ENCODE measurements at regions not wholly inside any gene's neighbourhood (a gene's known extent, or its start where the extent isn't known, plus 50 kb on each side); places are given as distances from the start of the nearest gene placed in this dataset.
"Not testable (repeated sequence)": the region's sequence is repeated elsewhere in the genome, so short reads cannot be mapped to it uniquely, and the experiment has no call there.

GRCh38 chr13:111423168-111423785 lies 102.8 kb downstream of the TEX29 start:
- Mint-ChIP-seq H3K36me3 (no peaks in the 10 kb centered on the region), H3K4me1 (no peaks in the 10 kb centered on the region), H3K27me3 (peaks cover 1% of the 10 kb centered on the region)

GRCh38 chr13:111424134-111424533 lies 103.7 kb downstream of the TEX29 start:
- no peaks in the 10 kb centered on the region for H3K4me1 Mint-ChIP-seq
- no peaks in the 10 kb centered on the region for H3K9me3 Mint-ChIP-seq
- H3K27me3 Mint-ChIP-seq, result peaks cover 1% of the 10 kb centered on the region
- H3K4me3 Mint-ChIP-seq, result no peak overlapping the region
- H3K27ac Mint-ChIP-seq, result no peak overlapping the region
- H3K36me3 Mint-ChIP-seq, result no peaks in the 10 kb centered on the region

More at GRCh38 chr13:111423168-111423785, 102.8 kb downstream of the TEX29 start:
- Mint-ChIP-seq H3K9me3 (no peaks in the 10 kb centered on the region), H3K27ac (no peak overlapping the region), H3K4me3 (no peak overlapping the region)

- Mint-ChIP-seq H3K9me3 (no peaks in the 10 kb centered on the region), H3K27me3 (peaks cover 3% of the 10 kb centered on the region), H3K4me3 (no peak overlapping the region), H3K27ac (no peak overlapping the region), H3K4me1 (no peaks in the 10 kb centered on the region), H3K36me3 (no peaks in the 10 kb centered on the region)
Observed at GRCh38 chr13:111425326-111425725, 104.9 kb downstream of the TEX29 start.

GRCh38 chr13:111429064-111429558 lies 108.7 kb downstream of the TEX29 start:
- Mint-ChIP-seq H3K36me3 (peaks cover 2% of the 10 kb centered on the region), H3K4me1 (no peaks in the 10 kb centered on the region), H3K9me3 (no peaks in the 10 kb centered on the region), H3K4me3 (no peak overlapping the region), H3K27me3 (peaks cover 14% of the 10 kb centered on the region), H3K27ac (no peak overlapping the region)

GRCh38 chr13:111431206-111431605 lies 110.8 kb downstream of the TEX29 start:
- Mint-ChIP-seq H3K36me3 (peaks cover 2% of the 10 kb centered on the region), H3K27ac (no peak overlapping the region)

GRCh38 chr13:111434578-111435159 lies 114.2 kb downstream of the TEX29 start:
- Mint-ChIP-seq H3K4me3 (no peak overlapping the region), H3K4me1 (no peaks in the 10 kb centered on the region), H3K27ac (peak overlapping the region in 1 of 3 donors; percentile 28)

More at GRCh38 chr13:111431206-111431605, 110.8 kb downstream of the TEX29 start:
- Mint-ChIP-seq H3K27me3 (peaks cover 14% of the 10 kb centered on the region), H3K4me1 (no peaks in the 10 kb centered on the region), H3K9me3 (no peaks in the 10 kb centered on the region), H3K4me3 (no peak overlapping the region)

GRCh38 chr13:111436446-111436845 lies 116.0 kb downstream of the TEX29 start:
- no peaks in the 10 kb centered on the region for H3K4me1 Mint-ChIP-seq

More at GRCh38 chr13:111434578-111435159, 114.2 kb downstream of the TEX29 start:
- Mint-ChIP-seq H3K27me3 (peaks cover 11% of the 10 kb centered on the region), H3K9me3 (no peaks in the 10 kb centered on the region), H3K36me3 (peaks cover 2% of the 10 kb centered on the region)

GRCh38 chr13:111437417-111437816 lies 117.0 kb downstream of the TEX29 start:
- Mint-ChIP-seq H3K9me3 (no peaks in the 10 kb centered on the region), H3K4me1 (no peaks in the 10 kb centered on the region), H3K36me3 (no peaks in the 10 kb centered on the region), H3K27ac (no peak overlapping the region), H3K27me3 (peaks cover 4% of the 10 kb centered on the region), H3K4me3 (no peak overlapping the region)

More at GRCh38 chr13:111436446-111436845, 116.0 kb downstream of the TEX29 start:
- Mint-ChIP-seq H3K9me3 (no peaks in the 10 kb centered on the region), H3K27ac (no peak overlapping the region), H3K27me3 (peaks cover 4% of the 10 kb centered on the region), H3K4me3 (no peak overlapping the region), H3K36me3 (peaks cover 2% of the 10 kb centered on the region)

- Mint-ChIP-seq H3K27ac (no peak overlapping the region), H3K4me1 (no peaks in the 10 kb centered on the region), H3K27me3 (peaks cover 4% of the 10 kb centered on the region), H3K36me3 (no peaks in the 10 kb centered on the region), H3K9me3 (peaks cover 0 to 3% (median 2%) of the 10 kb centered on the region in 3 donors), H3K4me3 (no peak overlapping the region)
Observed at GRCh38 chr13:111437856-111438547, 117.6 kb downstream of the TEX29 start.

- H3K9me3 Mint-ChIP-seq, H3K36me3 Mint-ChIP-seq, H3K27me3 Mint-ChIP-seq, H3K4me1 Mint-ChIP-seq, H3K4me3 Mint-ChIP-seq: not testable (repeated sequence)
- H3K27ac Mint-ChIP-seq, result peak overlapping the region in 1 of 3 donors; percentile 77
Observed at GRCh38 chr13:111440492-111440891, 120.0 kb downstream of the TEX29 start.

GRCh38 chr13:111443981-111444380 lies 123.5 kb downstream of the TEX29 start:
- Mint-ChIP-seq H3K36me3 (no peaks in the 10 kb centered on the region), H3K27ac (no peak overlapping the region), H3K9me3 (peaks cover 8 to 19% (median 15%) of the 10 kb centered on the region in 3 donors), H3K4me1 (no peaks in the 10 kb centered on the region), H3K27me3 (peaks cover 9% of the 10 kb centered on the region), H3K4me3 (no peak overlapping the region)

- H3K36me3 Mint-ChIP-seq, result peaks cover 2% of the 10 kb centered on the region
- peaks cover 7% of the 10 kb centered on the region for H3K27me3 Mint-ChIP-seq
- no peaks in the 10 kb centered on the region for H3K4me1 Mint-ChIP-seq
- peaks cover 9 to 19% (median 11%) of the 10 kb centered on the region in 3 donors for H3K9me3 Mint-ChIP-seq
- no peak overlapping the region for H3K27ac Mint-ChIP-seq
- H3K4me3 Mint-ChIP-seq, result no peak overlapping the region
Observed at GRCh38 chr13:111448504-111448903, 128.1 kb downstream of the TEX29 start.

GRCh38 chr13:111449041-111449440 lies 128.6 kb downstream of the TEX29 start:
- H3K27ac Mint-ChIP-seq, result no peak overlapping the region
- H3K27me3 Mint-ChIP-seq, result peaks cover 7% of the 10 kb centered on the region
- peaks cover 9 to 16% (median 11%) of the 10 kb centered on the region in 3 donors for H3K9me3 Mint-ChIP-seq
- no peak overlapping the region for H3K4me3 Mint-ChIP-seq
- H3K4me1 Mint-ChIP-seq, result no peaks in the 10 kb centered on the region
- H3K36me3 Mint-ChIP-seq, result peaks cover 2% of the 10 kb centered on the region

- H3K4me1 Mint-ChIP-seq, result no peaks in the 10 kb centered on the region
- peaks cover 6 to 11% (median 10%) of the 10 kb centered on the region in 3 donors for H3K9me3 Mint-ChIP-seq
- H3K27ac Mint-ChIP-seq, result no peak overlapping the region
- no peak overlapping the region for H3K4me3 Mint-ChIP-seq
- H3K27me3 Mint-ChIP-seq, result peaks cover 2% of the 10 kb centered on the region
- peaks cover 2% of the 10 kb centered on the region for H3K36me3 Mint-ChIP-seq
Observed at GRCh38 chr13:111451402-111451801, 131.0 kb downstream of the TEX29 start.

- H3K4me3 Mint-ChIP-seq, result no peak overlapping the region
- peaks cover 1% of the 10 kb centered on the region for H3K36me3 Mint-ChIP-seq
- H3K27me3 Mint-ChIP-seq, result peaks cover 3% of the 10 kb centered on the region
Observed at GRCh38 chr13:111456452-111457230, 136.2 kb downstream of the TEX29 start.

More at GRCh38 chr13:111456452-111457230, 136.2 kb downstream of the TEX29 start:
- Mint-ChIP-seq H3K9me3 (no peaks in the 10 kb centered on the region), H3K27ac (no peak overlapping the region), H3K4me1 (peaks cover 0 to 2% (median 0%) of the 10 kb centered on the region in 3 donors)
